Lung (tissue), 11 donors: ENCODE measurements at regions not wholly inside any gene's neighbourhood (a gene's known extent, or its start where the extent isn't known, plus 50 kb on each side); places are given as distances from the start of the nearest gene placed in this dataset.

ENCODE experiments used
- ATAC-seq: fragments of 200-7000 bp; cut with Tn5 transposase; one replicate; pipeline ENCODE4 v1.9.1; 2020; ENCODE audit warnings: moderate number of reproducible peaks; ENCODE audit not compliant: insufficient read depth, low FRiP score
- DNase-seq, 3 donors: peaks; one replicate each; pipeline ENCODE4 v3.0.0-alpha.2; 2013 to 2017
- H3K27ac ChIP-seq, 2 donors: one replicate each; pipeline ENCODE4 v1.5.1; 2013; ENCODE audit warnings: mild to moderate bottlenecking in 2 of 2, moderate library complexity in 2 of 2, control low read depth in 1 of 2, inconsistent platforms in 1 of 2, low read depth in 1 of 2, low read length in 1 of 2
- H3K27me3 ChIP-seq, 3 donors: one replicate each; pipeline ENCODE4 v1.5.1; 2013; ENCODE audit warnings: low read length in 2 of 3; ENCODE audit not compliant: control insufficient read depth in 3 of 3, insufficient read depth in 3 of 3
- H3K36me3 ChIP-seq, 4 donors: one replicate each; pipeline ENCODE4 v1.5.1; 2013; ENCODE audit warnings: low read length in 4 of 4, mild to moderate bottlenecking in 1 of 4, moderate library complexity in 1 of 4; ENCODE audit not compliant: control insufficient read depth in 4 of 4, insufficient read depth in 4 of 4
- H3K4me1 ChIP-seq, 5 donors: one replicate each; pipeline ENCODE4 v1.5.1; 2013; ENCODE audit warnings: low read length in 5 of 5, mild to moderate bottlenecking in 2 of 5, moderate library complexity in 1 of 5; ENCODE audit not compliant: control insufficient read depth in 5 of 5, insufficient read depth in 5 of 5
- H3K4me3 ChIP-seq: one replicate; pipeline ENCODE4 v1.5.1; 2013; ENCODE audit warnings: mild to moderate bottlenecking, control low read depth, moderate library complexity
- H3K9ac ChIP-seq, 2 donors: one replicate each; pipeline ENCODE4 v1.5.1; 2013; ENCODE audit warnings: low read length in 2 of 2, control low read depth in 1 of 2; ENCODE audit not compliant: insufficient read depth in 1 of 2
- H3K9me3 ChIP-seq, 4 donors: one replicate each; pipeline ENCODE4 v1.5.1; 2013; ENCODE audit warnings: low read length in 3 of 4, mild to moderate bottlenecking in 1 of 4, moderate library complexity in 1 of 4; ENCODE audit not compliant: control insufficient read depth in 4 of 4, insufficient read depth in 3 of 4
- CTCF ChIP-seq: IDR thresholded peaks from 2 replicates; pipeline ENCODE4 v1.5.1; 2012; ENCODE audit warnings: mild to moderate bottlenecking; ENCODE audit errors: control extremely low read depth, extremely low read depth
- WGBS, 2 donors: extraction: QIAGEN DNeasy Blood & Tissue Kit; methylation state at CpG; one replicate each; pipeline ENCODE4 v1.1.7; 2013; 5-methylcytosine and 5-hydroxymethylcytosine counted together
- donor health status: control.
- donor health status: control.
- donor health status: Bipolar disorder and iron deficiency.
- donor health status: healthy.
- donor health status: DM: yes; HTN: yes; CAD: no.

GRCh38 chr4:98195005-98195404, 51.7 kb upstream of the STPG2 start:
- no peak for TF ChIP-seq CTCF
- no peak overlapping the region for H3K27ac ChIP-seq
- WGBS, 2 donors = 93 to 97% methylated on average over 7 of the region's 7 CpGs

GRCh38 chr4:98193459-98194105, 50.3 kb upstream of the STPG2 start:
- 81 to 88% methylated on average over 8 of the region's 8 CpGs for WGBS, 2 donors

More at GRCh38 chr4:98195005-98195404, 51.7 kb upstream of the STPG2 start:
- H3K36me3 ChIP-seq = no peaks in the 10 kb centered on the region
- H3K27me3 ChIP-seq = no peaks in the 10 kb centered on the region
- no peak for ATAC-seq
- no peak for DNase-seq
- H3K9ac ChIP-seq = no peak overlapping the region
- H3K4me1 ChIP-seq = no peaks in the 10 kb centered on the region
- no peak overlapping the region for H3K4me3 ChIP-seq
- peaks cover 0 to 10% (median 7%) of the 10 kb centered on the region in 4 donors for H3K9me3 ChIP-seq

More at GRCh38 chr4:98193459-98194105, 50.3 kb upstream of the STPG2 start:
- H3K9me3 ChIP-seq = peaks cover 0 to 10% (median 7%) of the 10 kb centered on the region in 4 donors
- no peak overlapping the region for H3K27ac ChIP-seq
- no peak for DNase-seq
- H3K36me3 ChIP-seq = no peaks in the 10 kb centered on the region
- ATAC-seq = no peak
- no peak overlapping the region for H3K4me3 ChIP-seq
- no peak overlapping the region for H3K9ac ChIP-seq
- no peaks in the 10 kb centered on the region for H3K4me1 ChIP-seq
- H3K27me3 ChIP-seq = no peaks in the 10 kb centered on the region
- no peak for TF ChIP-seq CTCF
